OCI-LY1 (cell line): ENCODE measurements at regions not wholly inside any gene's neighbourhood (a gene's known extent, or its start where the extent isn't known, plus 50 kb on each side); places are given as distances from the start of the nearest gene placed in this dataset.

Experiments used
- CTCF ChIP-seq: fragments of 200-600 bp; sonication (generic), shearing (Covaris generic); IDR thresholded peaks from 2 replicates; pipeline ENCODE4 v1.5.1; 2017; ENCODE audit warnings: mild to moderate bottlenecking, antibody characterized with exemption, low read length, moderate library complexity, mixed read lengths
- EZH2 ChIP-seq: fragments of 200-600 bp; sonication (generic), shearing (Covaris generic); IDR thresholded peaks from 2 replicates; pipeline ENCODE4 v1.8.0; 2017; ENCODE audit warnings: borderline replicate concordance, mixed run types, mild to moderate bottlenecking, antibody characterized with exemption, low read length, moderate library complexity, mixed read lengths

GRCh38 chr11:95520369-95521132, 269.0 kb downstream of the FAM76B start:
- TF ChIP-seq CTCF, result no peak
- no peak for TF ChIP-seq EZH2
